Prostate gland (tissue), 2 donors: ENCODE measurements at regions not wholly inside any gene's neighbourhood (a gene's known extent, or its start where the extent isn't known, plus 50 kb on each side); places are given as distances from the start of the nearest gene placed in this dataset.

Experiments
- POLR2AphosphoS5 ChIP-seq: sonication (generic); formaldehyde crosslinking; IDR thresholded peaks from one replicate; pipeline ENCODE4 v1.6.1; 2017; ENCODE audit warnings: antibody characterized with exemption
- TF ChIP-seq, protein P1 (sequence below), 4 experiments: fragments of 200-600 bp in 2 of 4; fragments of 450-650 bp in 2 of 4; sonication (generic) in 2 of 4; IDR thresholded peaks; 1 replicate in 3 of 4; 2 replicates in 1 of 4; pipeline ENCODE4 v1.5.1; 2016 to 2019; ENCODE audit warnings: antibody characterized with exemption in 4 of 4, mild to moderate bottlenecking in 2 of 4, moderate library complexity in 2 of 4

GRCh38 chr11:69962152-69962551 lies 116.0 kb upstream of the ANO1 start:
- TF ChIP-seq, protein P1, sequence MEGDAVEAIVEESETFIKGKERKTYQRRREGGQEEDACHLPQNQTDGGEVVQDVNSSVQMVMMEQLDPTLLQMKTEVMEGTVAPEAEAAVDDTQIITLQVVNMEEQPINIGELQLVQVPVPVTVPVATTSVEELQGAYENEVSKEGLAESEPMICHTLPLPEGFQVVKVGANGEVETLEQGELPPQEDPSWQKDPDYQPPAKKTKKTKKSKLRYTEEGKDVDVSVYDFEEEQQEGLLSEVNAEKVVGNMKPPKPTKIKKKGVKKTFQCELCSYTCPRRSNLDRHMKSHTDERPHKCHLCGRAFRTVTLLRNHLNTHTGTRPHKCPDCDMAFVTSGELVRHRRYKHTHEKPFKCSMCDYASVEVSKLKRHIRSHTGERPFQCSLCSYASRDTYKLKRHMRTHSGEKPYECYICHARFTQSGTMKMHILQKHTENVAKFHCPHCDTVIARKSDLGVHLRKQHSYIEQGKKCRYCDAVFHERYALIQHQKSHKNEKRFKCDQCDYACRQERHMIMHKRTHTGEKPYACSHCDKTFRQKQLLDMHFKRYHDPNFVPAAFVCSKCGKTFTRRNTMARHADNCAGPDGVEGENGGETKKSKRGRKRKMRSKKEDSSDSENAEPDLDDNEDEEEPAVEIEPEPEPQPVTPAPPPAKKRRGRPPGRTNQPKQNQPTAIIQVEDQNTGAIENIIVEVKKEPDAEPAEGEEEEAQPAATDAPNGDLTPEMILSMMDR (IDR thresholded peaks at IDR 0.05), result no peak
- TF ChIP-seq POLR2AphosphoS5, result no peak
